Right lobe of liver (tissue), 6 donors: ENCODE measurements at regions not wholly inside any gene's neighbourhood (a gene's known extent, or its start where the extent isn't known, plus 50 kb on each side); places are given as distances from the start of the nearest gene placed in this dataset.
A peak's percentile ranks its signal among the peaks of the same experiment; 100 is the strongest.

ENCODE experiments used
- ATAC-seq, 4 donors: fragments of 200-7000 bp; cut with Tn5 transposase; one replicate each; pipeline ENCODE4 v1.9.1; 2020; ENCODE audit warnings: mild to moderate bottlenecking in 4 of 4, moderate library complexity in 4 of 4
- DNase-seq, 3 donors: peaks; one replicate each; pipeline ENCODE4 v3.0.0-alpha.2; 2020
- H3K27ac ChIP-seq, 3 donors: fragments of 200-600 bp; one replicate each; pipeline ENCODE4 v1.8.0; 2022
- H3K27me3 ChIP-seq, 2 donors: fragments of 200-600 bp; one replicate each; pipeline ENCODE4 v1.8.0; 2022
- H3K36me3 ChIP-seq, 4 donors: fragments of 200-600 bp; sonication (generic) in 1 of 4; one replicate each; pipeline versions ENCODE4 v1.5.1 to v1.8.0; 2017 to 2022; ENCODE audit warnings: control low read depth in 1 of 4
- H3K4me1 ChIP-seq, 4 donors: fragments of 200-600 bp; sonication (generic) in 1 of 4; one replicate each; pipeline versions ENCODE4 v1.5.1 to v1.8.0; 2017 to 2022; ENCODE audit warnings: control low read depth in 1 of 4
- H3K4me3 ChIP-seq, 3 donors: fragments of 200-600 bp; one replicate each; pipeline ENCODE4 v1.8.0; 2022
- H3K9me3 ChIP-seq, 4 donors: fragments of 200-600 bp; sonication (generic) in 1 of 4; one replicate each; pipeline versions ENCODE4 v1.5.1 to v1.8.0; 2017 to 2022; ENCODE audit warnings: control low read depth in 1 of 4
- POLR2A ChIP-seq: fragments of 450-650 bp; IDR thresholded peaks from one replicate; pipeline ENCODE4 v1.6.1; 2017; ENCODE audit warnings: antibody characterized with exemption, mild to moderate bottlenecking
- WGBS: methylation state at CpG from one replicate; pipeline ENCODE4 v1.1.6; 2018; ENCODE audit warnings: low coverage, low lambda C conversion rate; ENCODE audit not compliant: insufficient coverage; ENCODE audit errors: missing lambda C conversion rate; 5-methylcytosine and 5-hydroxymethylcytosine counted together
- intact Hi-C, 2 donors: fragments of 100-400 bp; cut with DNase I; formaldehyde crosslinking; loops; one replicate each; pipeline versions ENCODE4 v1.11.2 to v1.14.1; 2022
- TF ChIP-seq, protein P1 (sequence below), 4 donors: fragments of 200-600 bp in 3 of 4; fragments of 450-650 bp in 1 of 4; IDR thresholded peaks; one replicate each; pipeline versions ENCODE4 v1.5.1 to v1.8.0; 2016 to 2022; ENCODE audit warnings: antibody characterized with exemption in 4 of 4, mild to moderate bottlenecking in 2 of 4
- donor health status: DM: no; HTN: yes; CAD: no.
- donor health status: DM: no; HTN: no; CAD: no.
- donor health status: DM: no; HTN: no; CAD: no.
- donor health status: DM: no; HTN: yes; CAD: no.
- donor health status: DM: no; HTN: yes; CAD: no.

DNA sequence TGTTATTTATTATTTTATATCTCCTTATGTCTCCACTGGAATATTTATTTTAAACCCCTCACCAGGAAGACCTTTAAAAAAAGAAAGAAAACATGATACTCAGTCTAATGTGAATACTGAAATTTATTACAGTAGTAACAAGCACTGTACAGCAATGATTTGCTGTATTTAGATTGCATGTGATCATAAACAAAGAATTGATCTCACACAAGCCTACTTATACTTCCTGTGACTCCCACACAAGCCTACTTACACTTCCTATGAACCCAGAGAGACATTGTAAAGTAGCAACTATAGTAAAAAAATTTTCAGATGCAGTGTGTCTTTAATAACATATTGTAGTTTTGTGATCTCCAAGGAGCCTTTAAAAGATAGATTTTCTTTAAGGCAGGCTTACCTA, 142.7 kb upstream of the SYT1 start:
- ATAC-seq: no peak
- Histone ChIP-seq H3K36me3 (no peaks in the 10 kb centered on the region), H3K4me1 (no peaks in the 10 kb centered on the region), H3K27ac (no peak overlapping the region), H3K4me3 (no peak overlapping the region), H3K9me3 (no peaks in the 10 kb centered on the region), H3K27me3 (no peaks in the 10 kb centered on the region)
- intact Hi-C loops: no loop called here
- no peak for DNase-seq
- no peak for TF ChIP-seq POLR2A
- TF ChIP-seq, protein P1, sequence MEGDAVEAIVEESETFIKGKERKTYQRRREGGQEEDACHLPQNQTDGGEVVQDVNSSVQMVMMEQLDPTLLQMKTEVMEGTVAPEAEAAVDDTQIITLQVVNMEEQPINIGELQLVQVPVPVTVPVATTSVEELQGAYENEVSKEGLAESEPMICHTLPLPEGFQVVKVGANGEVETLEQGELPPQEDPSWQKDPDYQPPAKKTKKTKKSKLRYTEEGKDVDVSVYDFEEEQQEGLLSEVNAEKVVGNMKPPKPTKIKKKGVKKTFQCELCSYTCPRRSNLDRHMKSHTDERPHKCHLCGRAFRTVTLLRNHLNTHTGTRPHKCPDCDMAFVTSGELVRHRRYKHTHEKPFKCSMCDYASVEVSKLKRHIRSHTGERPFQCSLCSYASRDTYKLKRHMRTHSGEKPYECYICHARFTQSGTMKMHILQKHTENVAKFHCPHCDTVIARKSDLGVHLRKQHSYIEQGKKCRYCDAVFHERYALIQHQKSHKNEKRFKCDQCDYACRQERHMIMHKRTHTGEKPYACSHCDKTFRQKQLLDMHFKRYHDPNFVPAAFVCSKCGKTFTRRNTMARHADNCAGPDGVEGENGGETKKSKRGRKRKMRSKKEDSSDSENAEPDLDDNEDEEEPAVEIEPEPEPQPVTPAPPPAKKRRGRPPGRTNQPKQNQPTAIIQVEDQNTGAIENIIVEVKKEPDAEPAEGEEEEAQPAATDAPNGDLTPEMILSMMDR (IDR thresholded peaks at IDR 0.05): no peak

DNA sequence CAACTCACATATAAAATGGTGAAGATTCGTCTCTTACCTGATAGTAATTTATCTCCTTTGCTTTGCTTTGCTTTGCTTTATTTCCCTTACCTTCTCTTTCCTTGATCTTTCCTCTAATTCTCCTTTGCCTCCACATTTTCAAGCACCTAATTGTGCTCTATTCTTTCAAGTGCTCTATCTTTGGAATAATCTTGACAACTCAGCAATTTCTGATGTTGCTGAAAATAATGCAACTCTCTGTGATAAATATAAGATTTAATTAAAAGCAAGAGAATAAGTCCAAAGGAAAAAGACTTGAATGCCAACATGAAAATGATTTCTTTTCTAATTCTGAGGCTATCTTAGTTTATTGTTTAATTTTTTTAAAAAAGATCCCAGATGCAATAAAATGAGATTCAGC, 139.5 kb upstream of the SYT1 start:
- Histone ChIP-seq H3K9me3 (no peaks in the 10 kb centered on the region), H3K4me1 (no peaks in the 10 kb centered on the region), H3K27ac (no peak overlapping the region), H3K4me3 (no peak overlapping the region), H3K27me3 (no peaks in the 10 kb centered on the region), H3K36me3 (no peaks in the 10 kb centered on the region)
- ATAC-seq (no peak), DNase-seq (no peak)
- intact Hi-C loops: no loop called here
- WGBS: 59% methylated on average over 1 of the region's 1 CpG
- no peak for TF ChIP-seq POLR2A
- TF ChIP-seq, protein P1 (IDR thresholded peaks at IDR 0.05): no peak

DNA sequence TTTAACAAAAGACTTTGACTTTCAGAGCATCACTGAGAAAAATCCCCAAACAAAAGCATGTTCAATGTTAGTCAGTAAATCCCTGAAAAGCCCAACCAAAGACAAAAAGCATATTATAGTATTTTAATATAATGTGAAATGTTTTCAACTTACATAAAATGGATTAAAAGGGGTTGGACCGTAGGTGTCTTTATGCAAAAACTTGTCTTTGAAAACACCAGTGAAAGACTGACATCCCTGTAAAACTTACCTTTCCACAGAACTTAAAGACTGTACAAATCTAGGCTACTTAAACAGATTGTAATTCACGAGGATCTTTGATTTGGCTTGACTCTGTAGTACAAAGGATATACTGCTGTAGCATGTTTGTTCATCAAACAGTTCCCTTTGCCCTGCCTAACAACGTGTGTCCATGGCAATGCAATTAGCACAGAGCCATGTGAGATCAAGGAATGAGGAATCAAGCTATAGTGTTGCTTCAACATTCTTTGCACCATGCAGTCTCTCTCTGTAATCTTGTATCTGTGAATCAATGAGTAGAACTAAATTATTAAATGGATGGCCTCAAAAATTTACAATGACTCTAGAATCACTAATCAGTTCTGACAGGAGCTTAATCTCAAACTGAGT, 138.5 kb upstream of the SYT1 start:
- intact Hi-C loops: no loop called here
- TF ChIP-seq POLR2A: no peak
- TF ChIP-seq, protein P1 (IDR thresholded peaks at IDR 0.05): no peak
- 19% methylated on average over 3 of the region's 3 CpGs for WGBS
- H3K4me1 ChIP-seq: no peaks in the 10 kb centered on the region
- ATAC-seq: peak in 1 of 4 donors; percentile 29
- H3K4me3 ChIP-seq: no peak overlapping the region
- DNase-seq: no peak
- no peaks in the 10 kb centered on the region for H3K9me3 ChIP-seq
- no peak overlapping the region for H3K27ac ChIP-seq
- no peaks in the 10 kb centered on the region for H3K36me3 ChIP-seq
- no peaks in the 10 kb centered on the region for H3K27me3 ChIP-seq

DNA sequence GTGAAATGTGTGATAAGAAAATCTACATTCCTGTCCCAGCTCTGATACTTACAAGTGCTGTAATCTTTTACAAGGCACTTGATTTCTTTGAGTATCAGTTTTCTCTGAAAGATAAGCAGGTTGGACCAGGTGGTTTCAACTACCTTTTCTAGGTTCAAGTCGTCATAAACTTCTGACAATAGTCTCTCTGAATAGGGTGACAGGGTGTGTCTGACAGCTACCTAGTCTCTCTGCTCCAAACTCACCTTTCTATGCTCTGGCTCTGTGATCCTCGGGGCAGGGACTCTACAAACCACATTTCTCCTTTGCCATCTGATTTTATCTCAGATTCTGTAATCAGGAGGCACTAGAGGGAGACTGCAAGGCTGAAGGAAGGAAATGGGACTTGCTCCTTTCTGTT, 137.7 kb upstream of the SYT1 start:
- no peaks in the 10 kb centered on the region for H3K4me1 ChIP-seq
- no peak for TF ChIP-seq POLR2A
- DNase-seq (no peak), ATAC-seq (no peak)
- no peak overlapping the region for H3K27ac ChIP-seq
- no peaks in the 10 kb centered on the region for H3K9me3 ChIP-seq
- H3K36me3 ChIP-seq: no peaks in the 10 kb centered on the region
- 17% methylated on average over 2 of the region's 2 CpGs for WGBS
- intact Hi-C loops: no loop called here
- H3K4me3 ChIP-seq: no peak overlapping the region
- no peaks in the 10 kb centered on the region for H3K27me3 ChIP-seq

DNA sequence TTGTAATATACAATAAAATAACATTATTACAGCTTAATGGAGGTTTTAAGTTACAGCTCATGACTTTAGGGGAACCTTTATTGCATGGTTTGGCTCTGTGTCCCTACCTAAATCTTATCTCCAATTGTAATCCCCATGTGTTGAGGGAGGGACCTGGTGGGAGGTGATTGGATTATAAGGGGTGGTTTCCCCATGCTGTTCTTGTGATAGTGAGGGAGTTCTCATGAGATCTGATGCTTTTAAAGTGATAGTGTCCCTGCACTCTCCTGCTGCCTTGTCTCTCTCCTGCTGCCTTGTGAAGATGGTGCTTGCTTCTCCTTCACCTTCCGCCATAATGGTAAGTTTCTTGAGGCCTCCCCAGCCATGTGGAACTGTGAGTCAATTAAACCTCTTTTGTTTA, 132.1 kb upstream of the SYT1 start:
- no peaks in the 10 kb centered on the region for H3K27me3 ChIP-seq
- ATAC-seq (no peak), DNase-seq (no peak)
- H3K36me3 ChIP-seq: no peaks in the 10 kb centered on the region
- intact Hi-C loops: no loop called here
- H3K4me1 ChIP-seq: no peaks in the 10 kb centered on the region
- H3K4me3 ChIP-seq: no peak overlapping the region
- H3K9me3 ChIP-seq: no peaks in the 10 kb centered on the region
- 73% methylated on average over 1 of the region's 1 CpG for WGBS
- no peak overlapping the region for H3K27ac ChIP-seq
- TF ChIP-seq, protein P1 (IDR thresholded peaks at IDR 0.05): no peak
- TF ChIP-seq POLR2A: no peak
